ENCODE measurements at regions not wholly inside any gene's neighbourhood (a gene's known extent, or its start where the extent isn't known, plus 50 kb on each side); places are given as distances from the start of the nearest gene placed in this dataset.

DNA sequence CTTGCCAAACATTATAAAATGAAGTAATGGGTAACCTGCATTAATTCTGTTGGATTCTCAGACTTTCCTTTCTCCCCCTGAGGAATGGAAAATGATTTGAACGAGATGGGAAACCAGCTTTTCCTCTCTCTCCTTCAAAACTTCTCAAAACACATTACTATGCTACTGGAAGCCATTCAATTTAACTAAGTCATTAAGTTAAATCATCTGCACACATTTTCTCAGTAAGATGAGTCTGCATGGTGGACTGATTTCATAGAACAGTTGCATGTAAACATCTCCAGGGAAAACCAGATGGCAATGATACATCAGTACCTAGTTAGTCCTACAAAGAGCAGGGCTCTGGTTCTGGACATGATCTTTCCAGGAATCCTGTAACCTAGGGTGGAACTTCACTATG is 59.9 kb downstream of the BMP4 start:
- no peaks in the 10 kb centered on the region for H3K36me3 ChIP-seq (ENCODE audit: control insufficient read depth, insufficient read depth, low read length)
- peaks cover 8% of the 10 kb centered on the region for H3K4me1 ChIP-seq (ENCODE audit: control insufficient read depth, extremely low read depth, insufficient read depth, low read length)
- H3K79me2 ChIP-seq (ENCODE audit: control insufficient read depth, insufficient read depth, low read length), result no peaks in the 10 kb centered on the region
- H3K9me3 ChIP-seq (ENCODE audit: control insufficient read depth, insufficient read depth, low read depth, low read length), result no peaks in the 10 kb centered on the region
- H3K4me2 ChIP-seq (ENCODE audit: extremely low read depth, insufficient read depth, low read length), result no peak overlapping the region
- no peak overlapping the region for H3K9ac ChIP-seq (ENCODE audit: insufficient read depth, low read length)
- no peak overlapping the region for H3K4me3 ChIP-seq (replicated peaks in 1 of 4; ENCODE audit: control extremely low read depth in 1 of 4, insufficient read depth in 1 of 4, low read depth in 3 of 4, low read length in 4 of 4)
- no peaks in the 10 kb centered on the region for H4K20me1 ChIP-seq (ENCODE audit: control insufficient read depth, extremely low read depth, insufficient read depth, low read length)
- peak in 1 of 2 donors; percentile 64 for DNase-seq (ENCODE audit: low read depth in 2 of 2)
- no peak overlapping the region for H2AFZ ChIP-seq (ENCODE audit: low read length)
- peak overlapping the region; percentile 28 for H3K27ac ChIP-seq (ENCODE audit: insufficient read depth, low read length)
- no peak for TF ChIP-seq EZH2 (IDR thresholded peaks at IDR 0.05; ENCODE audit: low read length, missing control alignments)
- TF ChIP-seq, protein P1, sequence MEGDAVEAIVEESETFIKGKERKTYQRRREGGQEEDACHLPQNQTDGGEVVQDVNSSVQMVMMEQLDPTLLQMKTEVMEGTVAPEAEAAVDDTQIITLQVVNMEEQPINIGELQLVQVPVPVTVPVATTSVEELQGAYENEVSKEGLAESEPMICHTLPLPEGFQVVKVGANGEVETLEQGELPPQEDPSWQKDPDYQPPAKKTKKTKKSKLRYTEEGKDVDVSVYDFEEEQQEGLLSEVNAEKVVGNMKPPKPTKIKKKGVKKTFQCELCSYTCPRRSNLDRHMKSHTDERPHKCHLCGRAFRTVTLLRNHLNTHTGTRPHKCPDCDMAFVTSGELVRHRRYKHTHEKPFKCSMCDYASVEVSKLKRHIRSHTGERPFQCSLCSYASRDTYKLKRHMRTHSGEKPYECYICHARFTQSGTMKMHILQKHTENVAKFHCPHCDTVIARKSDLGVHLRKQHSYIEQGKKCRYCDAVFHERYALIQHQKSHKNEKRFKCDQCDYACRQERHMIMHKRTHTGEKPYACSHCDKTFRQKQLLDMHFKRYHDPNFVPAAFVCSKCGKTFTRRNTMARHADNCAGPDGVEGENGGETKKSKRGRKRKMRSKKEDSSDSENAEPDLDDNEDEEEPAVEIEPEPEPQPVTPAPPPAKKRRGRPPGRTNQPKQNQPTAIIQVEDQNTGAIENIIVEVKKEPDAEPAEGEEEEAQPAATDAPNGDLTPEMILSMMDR (conservative IDR thresholded peaks at IDR 0.05 in 1 of 2, IDR thresholded peaks at IDR 0.05 in 1 of 2; ENCODE audit: low read depth in 1 of 2, low read length in 2 of 2), result no peak
- no peaks in the 10 kb centered on the region for H3K27me3 ChIP-seq (ENCODE audit: control insufficient read depth, insufficient read depth, low read length)

DNA sequence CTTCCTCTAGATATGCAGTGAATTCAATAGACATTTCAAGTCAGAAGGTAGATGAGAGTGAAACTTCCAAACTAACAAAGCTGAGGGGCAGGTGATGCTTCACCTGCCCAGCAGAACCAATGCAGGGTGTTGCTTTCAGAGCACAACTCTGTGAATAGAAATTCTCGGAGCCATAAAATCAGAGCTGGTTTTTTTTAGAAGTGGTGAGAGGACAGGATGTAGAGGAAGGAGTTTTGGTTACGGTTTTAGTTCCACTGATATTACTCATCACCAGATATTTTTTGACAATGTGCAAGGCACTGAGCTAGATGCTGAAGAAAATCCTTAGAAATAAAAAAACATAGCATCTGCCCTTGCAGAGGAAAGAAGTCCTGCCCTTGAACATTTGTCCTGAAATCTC is 62.2 kb downstream of the BMP4 start:
- Histone ChIP-seq H4K20me1 (ENCODE audit: control insufficient read depth, extremely low read depth, insufficient read depth, low read length) (no peaks in the 10 kb centered on the region), H3K27me3 (ENCODE audit: control insufficient read depth, insufficient read depth, low read length) (no peaks in the 10 kb centered on the region), H3K4me1 (ENCODE audit: control insufficient read depth, extremely low read depth, insufficient read depth, low read length) (peaks cover 8% of the 10 kb centered on the region), H3K27ac (ENCODE audit: insufficient read depth, low read length) (no peak overlapping the region), H3K9ac (ENCODE audit: insufficient read depth, low read length) (no peak overlapping the region), H3K4me2 (ENCODE audit: extremely low read depth, insufficient read depth, low read length) (peak overlapping the region; percentile 39), H3K4me3 (replicated peaks in 1 of 4; ENCODE audit: control extremely low read depth in 1 of 4, insufficient read depth in 1 of 4, low read depth in 3 of 4, low read length in 4 of 4) (no peak overlapping the region), H3K79me2 (ENCODE audit: control insufficient read depth, insufficient read depth, low read length) (no peaks in the 10 kb centered on the region), H3K9me3 (ENCODE audit: control insufficient read depth, insufficient read depth, low read depth, low read length) (no peaks in the 10 kb centered on the region), H2AFZ (ENCODE audit: low read length) (peak overlapping the region; percentile 15), H3K36me3 (ENCODE audit: control insufficient read depth, insufficient read depth, low read length) (no peaks in the 10 kb centered on the region)
- no peak for TF ChIP-seq EZH2 (IDR thresholded peaks at IDR 0.05; ENCODE audit: low read length, missing control alignments)
- TF ChIP-seq, protein P1 (conservative IDR thresholded peaks at IDR 0.05 in 1 of 2, IDR thresholded peaks at IDR 0.05 in 1 of 2; ENCODE audit: low read depth in 1 of 2, low read length in 2 of 2), result no peak
- peak; percentile 69 to 81 for DNase-seq (ENCODE audit: low read depth in 2 of 2)

DNA sequence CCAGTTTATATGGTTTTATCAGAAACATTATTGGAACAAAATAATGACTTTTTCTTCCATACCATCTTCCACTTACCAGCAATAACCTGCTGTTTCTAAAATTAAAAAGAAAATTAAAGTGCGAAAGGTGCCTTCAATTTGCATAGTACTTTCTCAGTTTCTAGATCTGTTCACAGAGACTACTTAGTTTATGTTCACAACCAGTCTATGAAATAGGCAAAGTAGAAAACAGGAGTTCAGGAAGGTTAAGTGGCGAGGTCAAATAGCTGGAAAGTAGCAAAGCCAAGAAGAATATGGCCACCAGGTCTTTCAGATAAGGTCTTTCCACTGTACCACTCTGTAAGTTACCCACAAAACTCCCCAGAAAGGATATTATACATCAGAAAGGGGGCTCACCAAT is 63.3 kb downstream of the BMP4 start:
- no peak for DNase-seq (ENCODE audit: low read depth in 2 of 2)
- Histone ChIP-seq H3K36me3 (ENCODE audit: control insufficient read depth, insufficient read depth, low read length) (no peaks in the 10 kb centered on the region), H3K79me2 (ENCODE audit: control insufficient read depth, insufficient read depth, low read length) (no peaks in the 10 kb centered on the region), H3K27me3 (ENCODE audit: control insufficient read depth, insufficient read depth, low read length) (no peaks in the 10 kb centered on the region), H3K4me1 (ENCODE audit: control insufficient read depth, extremely low read depth, insufficient read depth, low read length) (peaks cover 8% of the 10 kb centered on the region), H3K9ac (ENCODE audit: insufficient read depth, low read length) (no peak overlapping the region), H3K9me3 (ENCODE audit: control insufficient read depth, insufficient read depth, low read depth, low read length) (no peaks in the 10 kb centered on the region), H3K4me2 (ENCODE audit: extremely low read depth, insufficient read depth, low read length) (no peak overlapping the region), H3K4me3 (replicated peaks in 1 of 4; ENCODE audit: control extremely low read depth in 1 of 4, insufficient read depth in 1 of 4, low read depth in 3 of 4, low read length in 4 of 4) (no peak overlapping the region), H4K20me1 (ENCODE audit: control insufficient read depth, extremely low read depth, insufficient read depth, low read length) (no peaks in the 10 kb centered on the region), H3K27ac (ENCODE audit: insufficient read depth, low read length) (no peak overlapping the region), H2AFZ (ENCODE audit: low read length) (no peak overlapping the region)
- TF ChIP-seq, protein P1 (conservative IDR thresholded peaks at IDR 0.05 in 1 of 2, IDR thresholded peaks at IDR 0.05 in 1 of 2; ENCODE audit: low read depth in 1 of 2, low read length in 2 of 2), result no peak

Data from fibroblast of lung (primary cell).